SU-DHL-6 (cell line): ENCODE measurements at regions not wholly inside any gene's neighbourhood (a gene's known extent, or its start where the extent isn't known, plus 50 kb on each side); places are given as distances from the start of the nearest gene placed in this dataset.
"Not testable (repeated sequence)": the region's sequence is repeated elsewhere in the genome, so short reads cannot be mapped to it uniquely, and the experiment has no call there.

ENCODE experiments used
- H2AFZ ChIP-seq: fragments of 200-600 bp; sonication (generic); 2 replicates; pipeline ENCODE4 v1.6.1; 2014; ENCODE audit warnings: low read depth, mild to moderate bottlenecking, moderate library complexity, mixed read lengths, antibody characterized with exemption, low read length; ENCODE audit not compliant: severe bottlenecking
- H3F3A ChIP-seq: fragments of 200-600 bp; shearing (Covaris generic); 2 replicates; pipeline ENCODE4 v1.6.0; 2016; ENCODE audit warnings: antibody characterized with exemption, mild to moderate bottlenecking; ENCODE audit not compliant: insufficient read depth
- H3K27ac ChIP-seq: fragments of 200-600 bp; sonication (generic); 2 replicates; pipeline ENCODE4 v1.5.1; 2016; ENCODE audit warnings: low read depth, mild to moderate bottlenecking, low read length, moderate library complexity, mixed read lengths
- H3K27me3 ChIP-seq: fragments of 200-600 bp; sonication (generic), shearing (Covaris generic); 2 replicates; pipeline ENCODE4 v1.6.0; 2014; ENCODE audit warnings: mild to moderate bottlenecking, low read length
- H3K36me3 ChIP-seq: fragments of 200-600 bp; sonication (generic); 2 replicates; pipeline ENCODE4 v1.6.1; 2014; ENCODE audit warnings: mild to moderate bottlenecking, low read length, mixed read lengths
- H3K4me2 ChIP-seq: fragments of 300-600, 200-600 bp; shearing (Covaris generic), sonication (generic); 2 replicates; pipeline ENCODE4 v1.6.0; 2014; ENCODE audit warnings: low read length, low read depth, mild to moderate bottlenecking; ENCODE audit not compliant: poor library complexity, severe bottlenecking
- H3K4me3 ChIP-seq: fragments of 200-600 bp; sonication (generic); 2 replicates; pipeline ENCODE4 v1.5.1; 2014; ENCODE audit warnings: antibody characterized with exemption, low read length, mild to moderate bottlenecking, mixed read lengths; ENCODE audit not compliant: insufficient read depth, poor library complexity, severe bottlenecking
- H3K79me2 ChIP-seq: fragments of 200-600 bp; sonication (generic); 2 replicates; pipeline ENCODE4 v1.6.1; 2014; ENCODE audit warnings: mild to moderate bottlenecking, low read length, moderate library complexity; ENCODE audit not compliant: insufficient read depth
- H3K9ac ChIP-seq: fragments of 200-600 bp; sonication (generic); 2 replicates; pipeline ENCODE4 v1.7.0; 2014; ENCODE audit warnings: mild to moderate bottlenecking, low read length
- H3K9me2 ChIP-seq: fragments of 200-600 bp; sonication (generic); replicated peaks from 2 replicates; pipeline ENCODE4 v1.6.1; 2014; ENCODE audit warnings: low read length; ENCODE audit not compliant: insufficient read depth
- H3K9me3 ChIP-seq: fragments of 200-600 bp; sonication (generic); 2 replicates; pipeline ENCODE4 v1.6.1; 2014; ENCODE audit warnings: low read length, mixed read lengths; ENCODE audit not compliant: insufficient read depth
- H4K20me1 ChIP-seq: fragments of 200-600 bp; sonication (generic); 2 replicates; pipeline ENCODE4 v1.6.1; 2014; ENCODE audit warnings: low read depth, mild to moderate bottlenecking, antibody characterized with exemption, low read length, moderate library complexity, mixed read lengths
- EZH2phosphoT487 ChIP-seq: fragments of 200-600 bp; sonication (generic), shearing (Covaris generic); conservative IDR thresholded peaks from 2 replicates; pipeline ENCODE4 v1.6.1; 2018; ENCODE audit warnings: mild to moderate bottlenecking, antibody characterized with exemption, low read length, moderate library complexity, mixed read lengths
- TF ChIP-seq, protein P1 (sequence below): fragments of 200-600 bp; sonication (generic); IDR thresholded peaks from one replicate; pipeline ENCODE4 v1.5.1; 2017; ENCODE audit warnings: antibody characterized with exemption, mild to moderate bottlenecking, low read length, moderate library complexity; ENCODE audit not compliant: insufficient read depth, poor library complexity, severe bottlenecking

DNA sequence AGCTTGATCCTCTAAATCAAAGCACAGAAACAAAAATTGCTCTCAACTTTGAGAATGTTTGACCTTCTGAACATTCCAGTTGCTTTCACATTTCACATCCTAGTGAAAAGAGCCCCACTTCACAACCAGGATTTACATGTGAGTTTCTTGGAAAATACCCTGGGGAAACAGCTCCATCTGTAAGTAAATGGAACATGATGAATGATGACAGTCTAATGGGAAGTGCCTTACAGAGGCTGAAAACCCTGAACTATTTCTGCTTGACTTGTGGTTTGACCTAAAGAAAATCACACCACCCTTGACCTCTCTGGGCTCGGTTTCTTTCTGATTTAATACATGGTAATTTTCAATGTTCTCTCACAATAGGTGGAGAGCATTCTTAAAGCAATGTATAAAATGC lies 499.4 kb upstream of the API5 start:
- no peaks in the 10 kb centered on the region for H3K36me3 ChIP-seq
- no peak overlapping the region for H2AFZ ChIP-seq
- no peaks in the 10 kb centered on the region for H4K20me1 ChIP-seq
- no peak overlapping the region for H3K4me3 ChIP-seq
- no peaks in the 10 kb centered on the region for H3K79me2 ChIP-seq
- H3K9ac ChIP-seq, result no peak overlapping the region
- H3K4me2 ChIP-seq, result no peak overlapping the region
- no peaks in the 10 kb centered on the region for H3K9me3 ChIP-seq
- H3K27ac ChIP-seq, result no peak overlapping the region
- H3K9me2 ChIP-seq, result no peaks in the 10 kb centered on the region
- TF ChIP-seq, protein P1, sequence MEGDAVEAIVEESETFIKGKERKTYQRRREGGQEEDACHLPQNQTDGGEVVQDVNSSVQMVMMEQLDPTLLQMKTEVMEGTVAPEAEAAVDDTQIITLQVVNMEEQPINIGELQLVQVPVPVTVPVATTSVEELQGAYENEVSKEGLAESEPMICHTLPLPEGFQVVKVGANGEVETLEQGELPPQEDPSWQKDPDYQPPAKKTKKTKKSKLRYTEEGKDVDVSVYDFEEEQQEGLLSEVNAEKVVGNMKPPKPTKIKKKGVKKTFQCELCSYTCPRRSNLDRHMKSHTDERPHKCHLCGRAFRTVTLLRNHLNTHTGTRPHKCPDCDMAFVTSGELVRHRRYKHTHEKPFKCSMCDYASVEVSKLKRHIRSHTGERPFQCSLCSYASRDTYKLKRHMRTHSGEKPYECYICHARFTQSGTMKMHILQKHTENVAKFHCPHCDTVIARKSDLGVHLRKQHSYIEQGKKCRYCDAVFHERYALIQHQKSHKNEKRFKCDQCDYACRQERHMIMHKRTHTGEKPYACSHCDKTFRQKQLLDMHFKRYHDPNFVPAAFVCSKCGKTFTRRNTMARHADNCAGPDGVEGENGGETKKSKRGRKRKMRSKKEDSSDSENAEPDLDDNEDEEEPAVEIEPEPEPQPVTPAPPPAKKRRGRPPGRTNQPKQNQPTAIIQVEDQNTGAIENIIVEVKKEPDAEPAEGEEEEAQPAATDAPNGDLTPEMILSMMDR, result no peak
- TF ChIP-seq EZH2phosphoT487, result no peak
- no peaks in the 10 kb centered on the region for H3K27me3 ChIP-seq
- H3F3A ChIP-seq, result no peaks in the 10 kb centered on the region

DNA sequence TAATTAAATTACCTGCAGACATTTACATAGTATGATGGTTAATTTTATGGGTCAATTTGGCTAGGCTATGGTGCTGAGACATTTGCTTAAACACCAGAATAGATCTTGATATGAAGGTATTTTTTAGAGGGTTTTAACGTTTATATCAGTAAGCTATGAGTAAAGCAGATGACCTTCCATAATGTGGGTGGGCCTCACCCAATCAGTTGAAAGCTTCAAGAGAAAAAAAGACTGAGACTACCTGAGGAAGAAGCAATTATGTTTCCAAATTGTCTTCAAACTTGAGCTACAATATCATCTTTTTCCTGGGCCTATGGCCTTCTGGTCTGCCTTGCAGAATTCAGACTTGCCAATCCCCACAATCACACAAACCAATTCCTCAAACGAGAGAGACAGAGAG lies 498.8 kb upstream of the API5 start:
- Histone ChIP-seq H3K9ac (no peak overlapping the region), H3K4me3 (no peak overlapping the region), H3K27ac (no peak overlapping the region), H3K4me2 (no peak overlapping the region), H3K9me2 (no peaks in the 10 kb centered on the region), H3K27me3 (no peaks in the 10 kb centered on the region), H3K79me2 (no peaks in the 10 kb centered on the region), H4K20me1 (no peaks in the 10 kb centered on the region), H3K36me3 (no peaks in the 10 kb centered on the region), H2AFZ (no peak overlapping the region), H3K9me3 (no peaks in the 10 kb centered on the region), H3F3A (no peaks in the 10 kb centered on the region)
- no peak for TF ChIP-seq EZH2phosphoT487
- TF ChIP-seq, protein P1, result no peak

DNA sequence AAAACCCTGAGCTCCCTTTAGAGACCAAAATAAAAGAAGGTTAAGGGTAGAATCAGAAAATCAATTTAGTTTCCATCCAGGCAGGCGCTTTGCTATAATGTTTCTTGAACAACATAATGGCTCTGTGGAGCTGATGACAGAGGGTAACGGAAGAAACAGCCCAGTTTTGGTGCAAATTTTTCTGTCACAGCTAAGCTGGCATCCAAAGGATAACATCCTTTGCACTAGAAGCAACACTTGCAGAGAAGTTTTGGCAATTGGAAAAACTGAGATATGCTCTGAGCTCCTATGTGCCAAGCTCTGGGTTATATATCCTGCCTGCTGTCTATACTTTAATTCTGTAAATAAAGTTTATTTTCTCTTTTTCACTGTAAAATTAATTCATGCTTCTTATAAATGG lies 495.3 kb upstream of the API5 start:
- no peak for TF ChIP-seq EZH2phosphoT487
- TF ChIP-seq, protein P1, result no peak
- no peak overlapping the region for H3K9ac ChIP-seq
- H3K36me3 ChIP-seq, result no peaks in the 10 kb centered on the region
- H3K79me2 ChIP-seq, result no peaks in the 10 kb centered on the region
- no peaks in the 10 kb centered on the region for H3K9me2 ChIP-seq
- no peaks in the 10 kb centered on the region for H3K9me3 ChIP-seq
- H3K4me2 ChIP-seq, result no peak overlapping the region
- no peak overlapping the region for H3K4me3 ChIP-seq
- H4K20me1 ChIP-seq, result no peaks in the 10 kb centered on the region
- H3K27me3 ChIP-seq, result no peaks in the 10 kb centered on the region
- H3K27ac ChIP-seq, result no peak overlapping the region
- H3F3A ChIP-seq, result no peaks in the 10 kb centered on the region
- no peak overlapping the region for H2AFZ ChIP-seq

DNA sequence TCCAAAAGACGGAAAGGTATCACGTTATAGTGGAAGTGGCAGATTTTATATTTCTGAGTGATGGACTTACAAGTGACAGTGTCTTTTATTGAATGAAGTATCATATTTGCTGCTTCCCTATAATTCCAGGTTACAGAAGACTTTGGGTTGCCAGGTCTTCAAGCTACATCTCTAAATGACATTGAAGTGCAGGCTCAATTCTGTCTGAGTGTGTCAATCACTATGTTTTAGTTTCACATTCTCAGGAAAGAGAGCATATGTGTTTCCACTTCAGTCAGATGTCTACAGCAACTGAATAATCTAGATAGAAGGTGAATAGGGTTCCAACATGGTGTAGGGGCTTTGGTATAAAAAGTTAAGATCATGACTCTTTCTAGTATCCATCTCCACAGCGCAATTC lies 492.7 kb upstream of the API5 start:
- Histone ChIP-seq H3F3A (no peaks in the 10 kb centered on the region), H3K36me3 (no peaks in the 10 kb centered on the region), H3K9me3 (no peaks in the 10 kb centered on the region), H3K9ac (no peak overlapping the region), H3K27me3 (no peaks in the 10 kb centered on the region), H4K20me1 (no peaks in the 10 kb centered on the region), H3K79me2 (no peaks in the 10 kb centered on the region), H2AFZ (no peak overlapping the region), H3K27ac (no peak overlapping the region), H3K9me2 (no peaks in the 10 kb centered on the region), H3K4me2 (no peak overlapping the region), H3K4me3 (no peak overlapping the region)
- no peak for TF ChIP-seq EZH2phosphoT487
- TF ChIP-seq, protein P1, result no peak

DNA sequence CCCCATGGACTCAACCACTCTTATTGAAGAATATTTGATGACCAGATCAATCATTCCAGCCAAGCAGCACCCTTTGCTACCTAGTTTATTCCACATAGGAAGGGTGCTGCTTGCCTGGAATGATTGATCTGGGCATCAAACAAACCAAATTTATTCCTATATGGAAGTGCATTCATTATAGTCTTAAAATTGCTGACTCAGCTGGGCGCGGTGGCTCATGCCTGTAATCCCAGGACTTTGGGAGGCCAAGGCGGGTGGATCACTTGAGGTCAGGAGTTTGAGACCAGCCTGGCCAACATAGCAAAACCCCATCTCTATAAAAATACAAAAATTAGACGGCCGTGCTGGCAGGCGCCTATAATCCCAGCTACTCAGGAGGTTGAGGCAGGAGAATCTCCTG lies 489.6 kb upstream of the API5 start:
- H3K4me3 ChIP-seq, H3F3A ChIP-seq, H4K20me1 ChIP-seq, H3K9me3 ChIP-seq, H2AFZ ChIP-seq, H3K79me2 ChIP-seq, H3K36me3 ChIP-seq, H3K4me2 ChIP-seq, H3K9me2 ChIP-seq, H3K27ac ChIP-seq, H3K27me3 ChIP-seq, H3K9ac ChIP-seq: not testable (repeated sequence)
